Panc1 (cell line): ENCODE measurements at regions not wholly inside any gene's neighbourhood (a gene's known extent, or its start where the extent isn't known, plus 50 kb on each side); places are given as distances from the start of the nearest gene placed in this dataset.

ENCODE experiments used
- ATAC-seq: fragments of 200-7000 bp; cut with Tn5 transposase; 2 replicates; pipeline ENCODE4 v1.9.1; 2020; ENCODE audit warnings: mild to moderate bottlenecking, moderate library complexity
- BruUV-seq: library from RNA; stranded (reverse); fragments of 400-500 nt; replicated peaks from 2 replicates; lab custom pipeline; 2021; lab: Mats Ljungman, UMichigan
- CTCF ChIA-PET: fragments of 300-600 bp; sonication (Branson Sonifier 250); formaldehyde crosslinking; loops from one replicate; lab custom pipeline; 2022; ENCODE audit warnings: antibody characterized with exemption; lab: Charles Lee
- POLR2A ChIA-PET: fragments of 300-600 bp; sonication (Branson Sonifier 250); formaldehyde crosslinking; loops from one replicate; lab custom pipeline; 2022; ENCODE audit warnings: antibody characterized with exemption; lab: Charles Lee
- DNase-seq: peaks from one replicate; pipeline ENCODE4 v3.0.0-alpha.2; 2010; ENCODE audit warnings: low read depth, low spot score
- H3K27ac ChIP-seq: 2 replicates; pipeline ENCODE4 v1.5.1; 2011; ENCODE audit warnings: mild to moderate bottlenecking, low read length, inconsistent platforms
- H3K27me3 ChIP-seq: fragments of 200-500 bp; sonication (Bioruptor generic); 2 replicates; pipeline ENCODE4 v1.6.0; 2014; ENCODE audit warnings: low read length, inconsistent platforms; ENCODE audit not compliant: control insufficient read depth, insufficient read depth
- H3K36me3 ChIP-seq: fragments of 200-500 bp; sonication (Bioruptor generic); 2 replicates; pipeline ENCODE4 v1.5.1; 2014; ENCODE audit warnings: inconsistent platforms, mild to moderate bottlenecking, low read length, moderate library complexity; ENCODE audit not compliant: control insufficient read depth, insufficient read depth
- H3K4me1 ChIP-seq: 2 replicates; pipeline ENCODE4 v1.5.1; 2011; ENCODE audit warnings: inconsistent platforms, mild to moderate bottlenecking, low read length, moderate library complexity; ENCODE audit not compliant: control insufficient read depth, insufficient read depth
- H3K4me3 ChIP-seq, 2 experiments: 2 replicates each; pipeline ENCODE4 v1.5.1; 2011 to 2012; ENCODE audit warnings: low read depth in 2 of 2, low read length in 2 of 2, mild to moderate bottlenecking in 2 of 2, inconsistent platforms in 1 of 2, moderate library complexity in 1 of 2
- H3K9me3 ChIP-seq: fragments of 200-500 bp; sonication (Bioruptor generic); 2 replicates; pipeline ENCODE4 v1.5.1; 2014; ENCODE audit warnings: low read depth, mild to moderate bottlenecking, inconsistent platforms, low read length, moderate library complexity; ENCODE audit not compliant: control insufficient read depth, insufficient read depth
- CTCF ChIP-seq: fragments of 450-650 bp; IDR thresholded peaks from 2 replicates; pipeline ENCODE4 v1.5.1; 2017; ENCODE audit warnings: mild to moderate bottlenecking
- POLR2AphosphoS5 ChIP-seq: IDR thresholded peaks from 2 replicates; pipeline ENCODE4 v1.6.1; 2012; ENCODE audit warnings: mild to moderate bottlenecking, low read depth, low read length, moderate library complexity
- REST ChIP-seq, 2 experiments: IDR thresholded peaks; 2 replicates each; pipeline ENCODE4 v1.6.1; 2011 to 2012; ENCODE audit warnings: low read depth in 2 of 2, control low read depth in 1 of 2, low read length in 1 of 2, mild to moderate bottlenecking in 1 of 2, moderate library complexity in 1 of 2; ENCODE audit not compliant: insufficient read depth in 1 of 2
- SIN3A ChIP-seq: IDR thresholded peaks from 2 replicates; pipeline ENCODE4 v1.6.1; 2012; ENCODE audit warnings: low read depth, mild to moderate bottlenecking, low read length, moderate library complexity, borderline replicate concordance; ENCODE audit not compliant: insufficient read depth
- TCF7L2 ChIP-seq: IDR thresholded peaks from 2 replicates; pipeline ENCODE4 v1.6.1; 2011; ENCODE audit warnings: mild to moderate bottlenecking, low read depth, low read length, inconsistent platforms
- in situ Hi-C: cut with HindIII; loops from 2 replicates; pipeline ENCODE4 v1.10.0; 2016; ENCODE audit warnings: low sequenced_read_pairs, low pct_unique_long_range_greater_than_20kb
- intact Hi-C: fragments of 100-400 bp; cut with micrococcal nuclease; formaldehyde crosslinking; loops from one replicate; pipeline ENCODE4 v1.10.0; 2022; ENCODE audit not compliant: unreplicated experiment

DNA sequence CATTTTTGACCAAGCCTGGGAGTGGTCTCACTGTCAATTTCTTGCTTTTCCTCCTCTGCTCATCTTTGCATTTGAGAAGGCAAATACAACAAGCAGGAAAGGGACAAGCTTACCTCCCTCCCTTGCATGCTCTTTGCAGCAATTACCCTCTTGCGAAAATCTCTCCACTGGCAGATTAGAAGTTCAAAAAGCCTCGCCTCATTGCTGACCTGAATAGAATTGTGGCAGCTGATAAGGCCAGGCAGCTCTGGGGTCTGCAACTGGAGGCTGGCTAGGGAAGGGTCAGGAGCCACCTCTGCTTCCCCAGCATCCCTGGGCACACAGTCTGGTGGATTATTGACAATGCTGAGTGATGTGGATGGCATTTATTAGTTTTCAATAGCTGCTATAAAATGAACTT is 362.3 kb upstream of the KIF2A start:
- Histone ChIP-seq H3K4me1 (no peaks in the 10 kb centered on the region), H3K36me3 (no peaks in the 10 kb centered on the region), H3K27ac (no peak overlapping the region), H3K27me3 (peaks cover 4% of the 10 kb centered on the region; the same call in 1 of the 2 replicates), H3K4me3 (no peak overlapping the region), H3K9me3 (no peaks in the 10 kb centered on the region)
- BruUV-seq: no TSS peak
- TF ChIP-seq POLR2AphosphoS5 (no peak), TCF7L2 (no peak), CTCF (no peak), REST (IDR thresholded peaks at IDR 0.05; ENCODE audit: insufficient read depth in 1 of 2, low read depth in 2 of 2, low read length in 1 of 2) (no peak), SIN3A (no peak)
- ChIA-PET POLR2A (no interaction called here), CTCF (no interaction called here)
- DNase-seq (no peak), ATAC-seq (no peak)
- intact Hi-C loops (no loop called here), in situ Hi-C loops (no loop called here)

DNA sequence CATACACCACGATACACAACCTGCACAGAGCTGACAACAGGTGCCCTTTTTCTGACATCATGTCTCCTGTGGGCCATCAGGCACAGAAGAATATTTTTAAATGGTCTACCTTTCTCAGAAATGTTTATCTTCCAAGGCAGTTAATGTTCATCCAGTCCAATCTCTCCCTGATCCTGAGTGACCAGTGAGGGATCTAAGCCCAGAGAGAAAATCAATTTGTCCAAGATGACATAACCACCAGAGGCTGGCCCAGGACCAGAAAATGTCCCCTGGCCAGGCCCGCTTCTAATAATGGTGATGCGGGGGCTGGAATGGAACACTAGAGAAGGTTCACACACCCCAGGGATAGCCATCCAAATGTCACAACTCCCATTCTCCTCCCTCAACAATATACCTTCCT is 357.9 kb upstream of the KIF2A start:
- H3K4me3 ChIP-seq: no peak overlapping the region
- BruUV-seq: no TSS peak
- TF ChIP-seq CTCF (no peak), REST (IDR thresholded peaks at IDR 0.05; ENCODE audit: insufficient read depth in 1 of 2, low read depth in 2 of 2, low read length in 1 of 2) (no peak), POLR2AphosphoS5 (no peak), TCF7L2 (no peak), SIN3A (no peak)
- no peaks in the 10 kb centered on the region for H3K9me3 ChIP-seq
- ATAC-seq (no peak), DNase-seq (no peak)
- intact Hi-C loops: no loop called here
- H3K36me3 ChIP-seq: no peaks in the 10 kb centered on the region
- ChIA-PET CTCF (no interaction called here), POLR2A (no interaction called here)
- no peak overlapping the region for H3K27ac ChIP-seq
- peaks cover 4% of the 10 kb centered on the region; the same call in 1 of the 2 replicates for H3K27me3 ChIP-seq
- no peaks in the 10 kb centered on the region for H3K4me1 ChIP-seq
- in situ Hi-C loops: no loop called here
